Activated CD4-positive, alpha-beta memory T cell treated with anti-CD3 and anti-CD28 coated beads for 36 hours (primary cell): ENCODE measurements at regions not wholly inside any gene's neighbourhood (a gene's known extent, or its start where the extent isn't known, plus 50 kb on each side); places are given as distances from the start of the nearest gene placed in this dataset.
"Not testable (repeated sequence)": the region's sequence is repeated elsewhere in the genome, so short reads cannot be mapped to it uniquely, and the experiment has no call there.

ENCODE experiments used
- CTCF ChIA-PET: fragments of 350-600 bp; sonication (Branson Sonifier 250); formaldehyde crosslinking; loops from one replicate; lab custom pipeline; 2021; ENCODE audit warnings: antibody characterized with exemption, inconsistent platforms; lab: Charles Lee
- POLR2A ChIA-PET: fragments of 350-600 bp; sonication (Branson Sonifier 250); formaldehyde crosslinking; loops from one replicate; lab custom pipeline; 2021; ENCODE audit warnings: antibody characterized with exemption; lab: Charles Lee
- DNase-seq: peaks from one replicate; pipeline ENCODE4 v3.0.0-alpha.2; 2020
- H3K27ac Mint-ChIP-seq: one replicate; pipeline ENCODE4 v1.8.0; 2021; ENCODE audit warnings: mixed read lengths
- H3K27me3 Mint-ChIP-seq: one replicate; pipeline ENCODE4 v1.8.0; 2021; ENCODE audit warnings: mixed read lengths
- H3K36me3 Mint-ChIP-seq: one replicate; pipeline ENCODE4 v1.8.0; 2021; ENCODE audit warnings: mixed read lengths
- H3K4me1 Mint-ChIP-seq: one replicate; pipeline ENCODE4 v1.8.0; 2021; ENCODE audit warnings: low read depth, mixed read lengths
- H3K4me3 Mint-ChIP-seq: one replicate; pipeline ENCODE4 v1.8.0; 2021; ENCODE audit warnings: mild to moderate bottlenecking, mixed read lengths
- H3K9me3 Mint-ChIP-seq: one replicate; pipeline ENCODE4 v1.8.0; 2021; ENCODE audit warnings: mixed read lengths
- intact Hi-C: fragments of 100-400 bp; cut with micrococcal nuclease; formaldehyde crosslinking; loops from one replicate; pipeline ENCODE4 v1.15.1; 2023

- H3K27ac Mint-ChIP-seq, POLR2A ChIA-PET, H3K27me3 Mint-ChIP-seq: not testable (repeated sequence)
Observed at GRCh38 chr13:111757094-111757493, 309.9 kb upstream of the SOX1 start.

GRCh38 chr13:111757618-111758017 lies 309.3 kb upstream of the SOX1 start:
- H3K9me3 Mint-ChIP-seq, H3K36me3 Mint-ChIP-seq, H3K27ac Mint-ChIP-seq, H3K27me3 Mint-ChIP-seq, POLR2A ChIA-PET, intact Hi-C loops, DNase-seq, H3K4me1 Mint-ChIP-seq, H3K4me3 Mint-ChIP-seq, CTCF ChIA-PET: not testable (repeated sequence)

More at GRCh38 chr13:111757094-111757493, 309.9 kb upstream of the SOX1 start:
- H3K4me1 Mint-ChIP-seq, H3K9me3 Mint-ChIP-seq, intact Hi-C loops, CTCF ChIA-PET, DNase-seq, H3K4me3 Mint-ChIP-seq, H3K36me3 Mint-ChIP-seq: not testable (repeated sequence)

DNA sequence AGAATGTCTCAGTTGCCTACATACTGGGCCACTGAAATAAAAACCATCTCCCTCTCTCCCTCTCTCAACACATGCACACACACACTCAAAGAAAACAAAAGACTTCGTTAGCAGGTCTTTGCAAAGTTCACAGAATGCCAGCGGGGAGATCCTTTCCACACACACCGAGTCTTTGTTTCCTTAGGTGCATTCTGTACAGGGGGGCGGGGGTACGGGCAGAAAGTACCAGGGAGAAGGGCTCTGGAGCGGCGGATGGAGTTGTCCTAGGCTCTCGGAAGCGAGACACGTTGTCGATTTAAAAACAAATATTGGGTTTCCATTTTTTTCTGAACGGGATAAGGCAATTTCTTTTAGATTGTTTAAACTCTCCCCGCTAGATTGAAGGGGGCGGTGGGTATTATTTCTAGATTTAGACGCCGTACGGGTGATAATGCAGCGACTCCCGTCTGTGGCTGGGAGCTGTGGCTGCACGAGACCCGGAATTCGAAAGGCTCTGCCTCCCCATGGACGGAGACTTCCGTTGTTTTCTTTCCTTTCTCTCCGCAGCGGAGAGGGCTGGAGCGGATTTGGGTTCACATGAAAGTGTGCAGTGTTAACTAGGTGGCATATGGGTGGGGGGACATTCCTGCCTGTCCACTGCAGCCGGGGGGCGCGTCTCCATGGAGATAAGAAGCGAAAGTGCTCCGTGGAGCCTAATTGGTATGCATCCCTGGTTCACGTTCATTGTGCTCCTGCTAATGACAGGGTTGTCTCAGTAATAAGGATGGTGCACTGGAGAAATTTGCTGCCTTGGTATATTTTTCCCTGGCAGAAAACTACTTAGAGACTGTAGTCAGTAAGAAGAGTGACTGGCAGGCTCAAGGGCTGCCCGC lies 303.7 kb upstream of the SOX1 start:
- H3K9me3 Mint-ChIP-seq, intact Hi-C loops, H3K4me3 Mint-ChIP-seq, H3K36me3 Mint-ChIP-seq, DNase-seq, CTCF ChIA-PET, H3K27ac Mint-ChIP-seq, H3K27me3 Mint-ChIP-seq, H3K4me1 Mint-ChIP-seq, POLR2A ChIA-PET: not testable (repeated sequence)

- H3K27me3 Mint-ChIP-seq, POLR2A ChIA-PET, H3K4me1 Mint-ChIP-seq, H3K9me3 Mint-ChIP-seq, H3K27ac Mint-ChIP-seq, H3K4me3 Mint-ChIP-seq, intact Hi-C loops, H3K36me3 Mint-ChIP-seq, CTCF ChIA-PET, DNase-seq: not testable (repeated sequence)
Observed at GRCh38 chr13:111764550-111764949, 302.4 kb upstream of the SOX1 start.

DNA sequence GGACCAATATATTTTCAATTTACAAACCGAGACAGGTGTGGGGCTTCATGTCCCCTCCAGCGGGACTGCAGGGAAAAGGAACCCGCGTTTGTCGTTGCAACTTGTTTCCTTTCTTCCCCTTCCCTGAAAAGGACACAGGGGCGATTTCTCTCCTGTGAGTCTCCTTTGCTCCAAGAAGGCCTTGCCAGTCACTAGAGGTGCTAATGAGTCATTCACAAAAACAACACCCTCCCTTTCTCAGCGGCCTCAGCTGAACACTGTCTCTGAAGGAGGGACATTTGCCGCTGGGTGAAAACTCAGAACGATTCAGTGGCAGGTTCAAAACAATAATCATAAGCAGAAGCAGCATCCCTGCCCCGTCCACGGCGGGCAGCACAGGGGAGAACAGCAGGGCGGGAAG lies 302.0 kb upstream of the SOX1 start:
- CTCF ChIA-PET, intact Hi-C loops, H3K4me3 Mint-ChIP-seq, H3K36me3 Mint-ChIP-seq, H3K4me1 Mint-ChIP-seq, DNase-seq, H3K27ac Mint-ChIP-seq, H3K27me3 Mint-ChIP-seq, POLR2A ChIA-PET, H3K9me3 Mint-ChIP-seq: not testable (repeated sequence)

DNA sequence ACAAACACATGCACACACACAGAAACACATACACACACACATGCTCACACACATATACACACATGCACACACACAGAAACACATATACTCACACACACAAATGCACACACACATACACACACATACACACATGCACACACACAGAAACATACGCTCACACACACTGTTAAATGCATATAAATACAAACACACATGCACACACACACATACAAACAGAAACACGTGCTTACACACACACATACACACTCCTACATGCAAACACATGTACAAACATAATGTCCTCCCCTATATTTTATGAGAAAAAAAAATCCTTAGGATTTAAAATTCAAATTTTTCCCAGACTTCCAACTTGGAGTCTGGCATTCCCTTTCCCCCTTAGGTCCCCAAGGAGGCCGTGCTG lies 291.2 kb upstream of the SOX1 start:
- H3K27ac Mint-ChIP-seq, intact Hi-C loops, H3K9me3 Mint-ChIP-seq, H3K27me3 Mint-ChIP-seq, DNase-seq, POLR2A ChIA-PET, H3K4me3 Mint-ChIP-seq, CTCF ChIA-PET, H3K36me3 Mint-ChIP-seq, H3K4me1 Mint-ChIP-seq: not testable (repeated sequence)

- not testable (repeated sequence) for H3K27ac Mint-ChIP-seq
Observed at GRCh38 chr13:111777351-111777750, 289.6 kb upstream of the SOX1 start.

DNA sequence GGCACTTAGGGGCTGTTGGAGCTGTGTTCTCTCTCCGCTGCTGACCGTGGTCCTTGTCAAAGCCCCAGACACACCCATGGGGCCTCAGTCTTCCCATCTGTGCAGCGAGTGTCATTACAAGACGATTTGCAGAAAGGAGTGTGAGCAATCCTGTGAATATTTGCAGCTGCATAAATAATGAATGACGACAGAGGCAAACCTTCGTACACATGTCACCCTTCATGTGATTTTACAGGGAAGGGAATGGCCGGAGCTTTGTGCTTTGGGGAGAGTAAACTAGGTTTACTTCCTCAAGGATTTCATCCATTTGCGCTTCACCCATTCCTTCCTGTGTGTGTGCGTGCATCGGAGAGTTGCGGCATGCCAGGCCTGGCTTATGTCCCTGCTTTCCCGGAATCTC lies 285.6 kb upstream of the SOX1 start:
- H3K4me3 Mint-ChIP-seq, POLR2A ChIA-PET, H3K27ac Mint-ChIP-seq, CTCF ChIA-PET, DNase-seq, H3K9me3 Mint-ChIP-seq, H3K4me1 Mint-ChIP-seq, H3K36me3 Mint-ChIP-seq, intact Hi-C loops, H3K27me3 Mint-ChIP-seq: not testable (repeated sequence)

More at GRCh38 chr13:111777351-111777750, 289.6 kb upstream of the SOX1 start:
- POLR2A ChIA-PET, H3K9me3 Mint-ChIP-seq, H3K27me3 Mint-ChIP-seq, intact Hi-C loops, H3K4me1 Mint-ChIP-seq, CTCF ChIA-PET, H3K36me3 Mint-ChIP-seq, H3K4me3 Mint-ChIP-seq, DNase-seq: not testable (repeated sequence)

GRCh38 chr13:111787321-111787720 lies 279.6 kb upstream of the SOX1 start:
- DNase-seq, H3K27ac Mint-ChIP-seq, POLR2A ChIA-PET, H3K9me3 Mint-ChIP-seq, H3K27me3 Mint-ChIP-seq, H3K4me1 Mint-ChIP-seq, CTCF ChIA-PET, intact Hi-C loops, H3K4me3 Mint-ChIP-seq, H3K36me3 Mint-ChIP-seq: not testable (repeated sequence)

DNA sequence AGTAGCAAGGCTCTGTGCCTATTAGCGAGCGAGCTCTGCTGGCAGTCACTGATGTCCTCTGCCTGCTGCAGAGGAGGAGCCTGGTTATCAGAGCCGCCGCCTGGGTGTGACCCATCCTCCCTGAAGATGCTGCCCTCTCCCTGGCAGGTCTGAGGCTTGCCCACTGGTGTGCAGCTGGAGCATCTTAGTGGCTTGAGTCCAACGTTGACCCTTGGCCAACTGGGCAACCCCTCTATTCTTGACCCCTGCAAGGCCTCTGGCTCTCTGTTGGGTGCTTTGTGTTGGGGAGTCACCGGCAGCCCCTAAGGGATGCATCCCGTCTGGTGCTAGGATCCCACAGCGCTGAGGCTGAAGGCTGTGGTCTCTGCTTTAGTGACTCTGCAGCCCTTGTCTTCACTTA lies 277.9 kb upstream of the SOX1 start:
- H3K4me3 Mint-ChIP-seq: no peak overlapping the region
- ChIA-PET POLR2A (no interaction called here), CTCF (no interaction called here)
- no peak for DNase-seq
- no peaks in the 10 kb centered on the region for H3K36me3 Mint-ChIP-seq
- no peaks in the 10 kb centered on the region for H3K27me3 Mint-ChIP-seq
- no peaks in the 10 kb centered on the region for H3K9me3 Mint-ChIP-seq
- H3K4me1 Mint-ChIP-seq: no peaks in the 10 kb centered on the region
- intact Hi-C loops: no loop called here
- no peak overlapping the region for H3K27ac Mint-ChIP-seq

- Mint-ChIP-seq H3K4me3 (no peak overlapping the region), H3K36me3 (no peaks in the 10 kb centered on the region), H3K9me3 (no peaks in the 10 kb centered on the region), H3K4me1 (no peaks in the 10 kb centered on the region), H3K27ac (no peak overlapping the region), H3K27me3 (no peaks in the 10 kb centered on the region)
- intact Hi-C loops: no loop called here
- ChIA-PET CTCF (no interaction called here), POLR2A (no interaction called here)
- no peak for DNase-seq
Observed at GRCh38 chr13:111789420-111789819, 277.5 kb upstream of the SOX1 start.

GRCh38 chr13:111790621-111791020 lies 276.3 kb upstream of the SOX1 start:
- intact Hi-C loops: no loop called here
- Mint-ChIP-seq H3K4me1 (no peaks in the 10 kb centered on the region), H3K9me3 (no peaks in the 10 kb centered on the region), H3K36me3 (no peaks in the 10 kb centered on the region), H3K4me3 (no peak overlapping the region), H3K27ac (no peak overlapping the region), H3K27me3 (no peaks in the 10 kb centered on the region)
- ChIA-PET POLR2A (no interaction called here), CTCF (no interaction called here)
- no peak for DNase-seq

DNA sequence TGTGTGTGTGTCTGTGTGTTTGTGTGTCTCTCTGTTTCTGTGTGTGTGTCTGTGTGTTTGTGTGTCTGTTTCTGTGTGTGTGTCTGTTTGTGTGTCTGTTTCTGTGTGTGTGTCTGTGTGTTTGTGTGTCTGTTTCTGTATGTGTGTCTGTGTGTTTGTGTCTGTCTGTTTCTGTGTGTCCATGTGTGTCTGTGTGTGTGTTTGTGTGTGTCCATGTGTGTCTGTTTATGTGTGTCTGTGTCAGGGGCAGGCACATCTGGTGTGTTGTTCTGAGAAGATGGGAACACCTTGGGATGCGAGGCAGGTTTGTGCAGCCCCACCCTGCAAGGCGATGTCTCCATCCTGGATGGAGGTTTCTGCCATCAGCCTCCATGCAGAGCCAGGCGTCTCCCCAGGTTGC lies 275.8 kb upstream of the SOX1 start:
- ChIA-PET CTCF (no interaction called here), POLR2A (no interaction called here)
- intact Hi-C loops: no loop called here
- Mint-ChIP-seq H3K9me3 (no peaks in the 10 kb centered on the region), H3K4me3 (no peak overlapping the region), H3K27ac (no peak overlapping the region), H3K4me1 (no peaks in the 10 kb centered on the region), H3K36me3 (no peaks in the 10 kb centered on the region), H3K27me3 (no peaks in the 10 kb centered on the region)
- DNase-seq: no peak
